ENCODE measurements at regions not wholly inside any gene's neighbourhood (a gene's known extent, or its start where the extent isn't known, plus 50 kb on each side); places are given as distances from the start of the nearest gene placed in this dataset.

- TF ChIP-seq CTCF (IDR thresholded peaks at IDR 0.05; ENCODE audit: borderline replicate concordance, extremely low read depth, low read length, poor library complexity, severe bottlenecking) (no peak), EZH2 (IDR thresholded peaks at IDR 0.05; ENCODE audit: borderline replicate concordance, low read depth, low read length, severe bottlenecking) (no peak)
Observed at GRCh38 chr9:82882138-82882537, 180.8 kb downstream of the RASEF start.
